Spinal cord (tissue), 9 donors: ENCODE measurements at regions not wholly inside any gene's neighbourhood (a gene's known extent, or its start where the extent isn't known, plus 50 kb on each side); places are given as distances from the start of the nearest gene placed in this dataset.

Source experiments
- DNase-seq, 6 donors: peaks; one replicate each; pipeline versions ENCODE4 v3.0.0 to v3.0.0-alpha.2; 2013 to 2015; ENCODE audit warnings: low spot score in 6 of 6, low read depth in 4 of 6
- H3K27ac ChIP-seq: one replicate; pipeline ENCODE4 v1.5.1; 2013; ENCODE audit warnings: low read depth, low read length, control low read depth
- H3K27me3 ChIP-seq: one replicate; pipeline ENCODE4 v1.6.1; 2013; ENCODE audit warnings: low read length; ENCODE audit not compliant: control insufficient read depth, insufficient read depth
- H3K36me3 ChIP-seq: one replicate; pipeline ENCODE4 v1.6.1; 2013; ENCODE audit warnings: low read length; ENCODE audit not compliant: control insufficient read depth, insufficient read depth
- H3K4me1 ChIP-seq: one replicate; pipeline ENCODE4 v1.6.1; 2013; ENCODE audit warnings: low read length; ENCODE audit not compliant: control insufficient read depth, insufficient read depth
- H3K4me3 ChIP-seq: one replicate; pipeline ENCODE4 v1.5.1; 2013; ENCODE audit warnings: low read depth, low read length, control low read depth
- H3K9me3 ChIP-seq: one replicate; pipeline ENCODE4 v1.6.1; 2013; ENCODE audit warnings: low read length; ENCODE audit not compliant: control insufficient read depth, insufficient read depth
- WGBS: methylation state at CpG from one replicate; pipeline ENCODE4 v1.1.5; 2013; ENCODE audit warnings: missing lambda C conversion rate; ENCODE audit not compliant: insufficient coverage; 5-methylcytosine and 5-hydroxymethylcytosine counted together
- donor health status: healthy.

DNA sequence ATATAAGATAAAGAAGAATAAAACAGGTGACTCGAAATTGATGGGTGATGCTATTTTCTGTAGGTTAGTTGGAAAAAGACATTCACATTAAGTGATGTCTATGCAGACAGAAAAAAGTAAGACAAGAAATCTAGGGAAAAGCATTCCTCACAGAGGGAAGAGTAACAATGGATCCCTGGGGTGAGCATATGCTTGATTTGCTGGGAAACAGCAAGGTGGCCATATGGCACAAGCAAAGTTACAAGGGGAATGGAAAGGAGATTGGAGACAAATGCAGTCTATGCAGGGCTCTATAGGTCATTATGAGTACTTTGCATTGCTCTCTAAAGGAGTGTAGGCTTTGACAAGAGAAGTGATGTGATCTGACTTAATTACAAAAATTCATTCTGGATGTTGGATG lies 90.9 kb upstream of the ZNF804B start:
- no peaks in the 10 kb centered on the region for H3K9me3 ChIP-seq
- H3K27ac ChIP-seq: no peak overlapping the region
- no peaks in the 10 kb centered on the region for H3K36me3 ChIP-seq
- 80% methylated on average over 1 of the region's 1 CpG for WGBS
- H3K4me1 ChIP-seq: no peaks in the 10 kb centered on the region
- DNase-seq: peak in 1 of 6 donors; percentile 63
- no peak overlapping the region for H3K4me3 ChIP-seq
- H3K27me3 ChIP-seq: no peaks in the 10 kb centered on the region

DNA sequence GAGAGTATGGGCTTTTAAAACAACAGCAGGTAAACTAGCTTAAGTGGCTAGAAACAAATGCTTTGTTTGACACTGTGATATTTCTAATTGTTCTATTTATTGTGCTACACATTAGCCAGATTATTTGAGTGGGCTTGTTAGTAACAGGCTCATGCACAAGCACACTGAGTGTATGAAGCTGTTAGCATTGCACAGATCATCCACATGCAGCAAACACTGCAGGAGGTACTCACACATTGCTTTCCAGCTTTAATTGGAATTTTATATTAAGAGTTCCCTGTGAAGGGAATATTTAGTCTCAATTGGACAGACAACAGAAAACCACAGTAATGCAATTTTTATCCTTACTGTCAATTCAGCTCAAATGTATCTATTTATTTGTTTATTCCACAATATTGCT lies 92.9 kb upstream of the ZNF804B start:
- H3K4me3 ChIP-seq: no peak overlapping the region
- no peaks in the 10 kb centered on the region for H3K36me3 ChIP-seq
- no peaks in the 10 kb centered on the region for H3K9me3 ChIP-seq
- H3K27me3 ChIP-seq: no peaks in the 10 kb centered on the region
- no peak overlapping the region for H3K27ac ChIP-seq
- no peaks in the 10 kb centered on the region for H3K4me1 ChIP-seq
- DNase-seq: peak in 2 of 6 donors; percentile 5 to 88

DNA sequence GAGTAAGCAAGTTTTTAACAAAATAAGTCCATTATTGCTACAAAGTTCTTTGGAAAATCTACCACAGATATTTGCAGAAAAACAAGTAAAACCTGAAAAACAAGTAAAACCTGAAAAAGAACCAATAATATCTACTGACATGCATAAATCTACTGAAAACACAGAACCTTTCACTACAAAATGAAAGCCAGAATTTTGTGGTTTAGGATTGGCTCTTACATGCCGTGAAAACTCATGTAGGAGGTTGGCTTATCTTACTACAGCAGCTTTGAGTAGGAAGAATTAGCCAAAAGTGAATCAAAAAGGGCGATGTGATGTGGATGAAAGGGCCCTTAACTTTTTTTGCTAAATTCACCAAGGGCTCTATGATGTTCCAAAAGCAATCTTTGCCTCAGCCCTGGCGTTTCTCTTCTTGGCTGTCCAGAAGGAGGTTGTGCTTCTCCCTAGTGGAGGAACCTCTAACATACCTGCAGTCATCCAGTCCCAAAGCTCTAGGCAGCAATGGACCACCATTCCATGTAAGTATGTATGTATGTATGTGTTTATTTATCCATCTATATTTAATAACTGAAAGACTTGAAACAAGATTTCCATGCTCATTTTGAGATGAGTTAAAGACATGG lies 93.5 kb upstream of the ZNF804B start:
- no peaks in the 10 kb centered on the region for H3K4me1 ChIP-seq
- H3K27ac ChIP-seq: no peak overlapping the region
- H3K36me3 ChIP-seq: no peaks in the 10 kb centered on the region
- DNase-seq: no peak
- no peaks in the 10 kb centered on the region for H3K9me3 ChIP-seq
- 92% methylated on average over 2 of the region's 3 CpGs for WGBS
- no peaks in the 10 kb centered on the region for H3K27me3 ChIP-seq
- no peak overlapping the region for H3K4me3 ChIP-seq

DNA sequence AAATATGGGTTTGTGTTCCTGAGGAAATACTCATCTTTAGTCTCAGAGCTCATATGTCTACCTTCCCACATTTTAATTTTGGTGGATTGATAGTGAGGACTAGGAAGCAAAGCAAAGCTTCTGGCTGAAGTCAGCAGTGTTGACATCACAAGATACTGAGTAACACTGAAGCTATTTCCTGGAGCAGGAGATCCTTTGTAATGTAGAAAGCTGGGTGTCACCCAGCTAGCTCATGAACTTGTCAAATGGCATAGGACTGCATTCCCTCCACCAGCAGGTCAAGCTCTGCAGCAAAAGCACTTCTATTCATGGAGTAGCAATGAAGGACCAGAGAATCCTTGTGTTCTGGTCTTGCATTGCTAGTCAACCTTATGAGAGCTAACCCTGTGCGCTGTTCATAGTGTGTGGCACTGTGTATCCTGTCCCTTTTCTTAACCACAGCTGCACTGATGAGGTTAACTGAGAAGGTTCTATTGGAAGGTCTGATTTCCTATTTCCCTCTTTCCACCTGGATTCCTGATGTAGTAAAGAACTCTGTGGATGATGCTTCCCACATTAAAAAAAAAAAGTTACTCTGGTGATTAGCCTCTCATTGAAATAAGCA lies 94.8 kb upstream of the ZNF804B start:
- DNase-seq: no peak
- no peaks in the 10 kb centered on the region for H3K4me1 ChIP-seq
- no peaks in the 10 kb centered on the region for H3K36me3 ChIP-seq
- no peak overlapping the region for H3K27ac ChIP-seq
- WGBS: no CpG with 5 or more reads among the region's 1 CpG
- no peak overlapping the region for H3K4me3 ChIP-seq
- no peaks in the 10 kb centered on the region for H3K27me3 ChIP-seq
- no peaks in the 10 kb centered on the region for H3K9me3 ChIP-seq

DNA sequence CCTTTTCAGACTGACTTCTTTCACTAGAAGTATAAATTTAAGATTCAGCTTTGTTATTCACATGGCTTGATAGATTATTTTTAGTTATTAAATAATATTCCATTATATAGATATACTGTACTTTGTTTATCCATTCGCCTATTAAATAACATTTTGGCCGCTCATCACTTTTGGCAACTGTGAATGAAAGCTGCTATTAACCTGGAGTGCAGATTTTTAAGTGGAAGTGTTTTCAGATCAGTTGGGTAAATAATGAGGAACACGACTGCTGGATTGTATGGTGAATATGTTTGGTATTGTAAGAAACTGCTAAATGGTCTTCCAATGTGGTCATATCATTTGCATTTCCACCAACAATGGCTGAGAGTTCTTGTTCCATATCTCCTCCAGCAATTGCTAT lies 97.6 kb upstream of the ZNF804B start:
- Histone ChIP-seq H3K27ac (no peak overlapping the region), H3K4me3 (no peak overlapping the region), H3K27me3 (no peaks in the 10 kb centered on the region), H3K4me1 (no peaks in the 10 kb centered on the region), H3K36me3 (no peaks in the 10 kb centered on the region), H3K9me3 (no peaks in the 10 kb centered on the region)
- no CpG with 5 or more reads among the region's 3 CpGs for WGBS
- no peak for DNase-seq

DNA sequence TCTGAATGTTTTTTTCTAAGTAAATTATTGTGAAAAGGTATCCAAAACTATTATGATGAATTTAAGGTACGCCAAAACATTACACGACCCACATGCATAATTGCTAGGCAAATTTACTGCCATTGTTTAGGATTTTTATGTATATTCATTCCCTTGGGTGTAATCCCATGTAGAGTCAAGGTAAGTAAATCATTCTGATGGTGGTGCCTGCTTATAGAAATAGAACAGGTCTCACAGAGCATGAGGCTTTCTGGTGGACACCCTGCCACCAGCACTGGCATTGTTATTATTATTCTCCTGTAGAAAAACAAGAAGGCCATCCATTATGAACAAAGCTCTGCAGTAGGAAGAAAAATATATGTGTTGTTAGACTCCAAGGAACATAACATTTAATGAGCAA lies 111.7 kb upstream of the ZNF804B start:
- no peak overlapping the region for H3K4me3 ChIP-seq
- H3K9me3 ChIP-seq: peaks cover 3% of the 10 kb centered on the region
- no peak overlapping the region for H3K27ac ChIP-seq
- H3K36me3 ChIP-seq: no peaks in the 10 kb centered on the region
- no CpG with 5 or more reads among the region's 2 CpGs for WGBS
- no peaks in the 10 kb centered on the region for H3K27me3 ChIP-seq
- peak in 1 of 6 donors; percentile 51 for DNase-seq
- H3K4me1 ChIP-seq: no peaks in the 10 kb centered on the region

DNA sequence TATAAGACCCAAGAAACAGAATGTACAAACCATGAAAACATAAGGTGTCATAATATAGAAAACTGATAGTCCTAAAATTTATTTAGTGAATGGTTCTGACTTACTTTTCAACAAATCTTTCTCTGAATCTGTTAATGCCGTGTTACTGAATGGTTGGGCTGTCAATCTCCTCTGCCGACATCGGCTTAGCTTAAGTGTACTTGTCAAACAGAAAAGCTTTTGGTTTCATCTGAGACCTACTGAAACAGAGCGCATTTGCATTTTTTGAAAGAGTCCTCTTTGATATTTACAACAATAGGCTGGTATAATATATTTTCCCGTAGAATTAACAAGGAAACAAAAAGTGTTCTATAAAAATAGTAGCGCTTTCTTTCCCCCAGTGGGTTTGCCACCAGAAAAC lies 120.9 kb upstream of the ZNF804B start:
- H3K4me3 ChIP-seq: no peak overlapping the region
- no peaks in the 10 kb centered on the region for H3K9me3 ChIP-seq
- no peaks in the 10 kb centered on the region for H3K4me1 ChIP-seq
- no peaks in the 10 kb centered on the region for H3K27me3 ChIP-seq
- WGBS: no CpG with 5 or more reads among the region's 6 CpGs
- no peak for DNase-seq
- no peak overlapping the region for H3K27ac ChIP-seq
- no peaks in the 10 kb centered on the region for H3K36me3 ChIP-seq

DNA sequence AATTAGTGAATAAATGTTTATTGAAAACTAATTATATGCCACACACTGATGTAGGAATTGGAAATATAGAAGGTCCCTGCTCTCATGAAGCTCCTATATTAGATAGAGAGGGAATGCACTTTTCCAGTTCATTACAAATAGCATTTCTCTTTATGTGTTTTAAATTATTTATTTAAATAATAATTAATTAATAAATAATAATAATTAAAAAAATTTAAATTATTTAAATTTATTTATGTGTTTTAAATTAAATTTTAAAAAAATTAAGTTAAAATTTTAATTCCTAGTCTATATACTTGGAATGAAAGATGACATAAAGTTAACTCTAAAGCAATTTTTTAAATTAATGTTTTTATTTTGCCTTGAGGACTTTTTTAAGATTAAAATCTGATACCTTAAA lies 121.7 kb upstream of the ZNF804B start:
- Histone ChIP-seq H3K4me3 (no peak overlapping the region), H3K9me3 (no peaks in the 10 kb centered on the region), H3K36me3 (no peaks in the 10 kb centered on the region), H3K27ac (no peak overlapping the region), H3K27me3 (no peaks in the 10 kb centered on the region), H3K4me1 (no peaks in the 10 kb centered on the region)
- no peak for DNase-seq

DNA sequence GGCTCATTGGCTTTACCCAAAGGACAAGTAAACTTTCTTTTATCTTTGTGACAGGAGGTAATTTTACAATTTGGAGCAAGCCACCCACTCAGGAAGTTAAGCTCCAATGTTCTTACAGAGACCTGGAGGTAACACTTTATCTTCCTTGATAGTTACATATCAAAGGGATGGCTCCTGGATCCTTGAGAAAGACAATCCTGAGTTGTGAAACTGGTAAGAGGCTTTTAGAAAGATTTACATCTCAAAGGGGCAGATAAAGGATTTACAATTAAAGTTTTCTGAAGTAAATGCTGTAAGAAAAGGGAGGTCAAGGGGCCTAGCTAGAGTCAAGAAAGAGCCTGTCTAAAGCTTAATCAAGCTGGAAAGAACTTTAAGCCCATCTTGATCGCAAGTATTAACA lies 124.4 kb upstream of the ZNF804B start:
- WGBS: 50% methylated on average over 1 of the region's 1 CpG

DNA sequence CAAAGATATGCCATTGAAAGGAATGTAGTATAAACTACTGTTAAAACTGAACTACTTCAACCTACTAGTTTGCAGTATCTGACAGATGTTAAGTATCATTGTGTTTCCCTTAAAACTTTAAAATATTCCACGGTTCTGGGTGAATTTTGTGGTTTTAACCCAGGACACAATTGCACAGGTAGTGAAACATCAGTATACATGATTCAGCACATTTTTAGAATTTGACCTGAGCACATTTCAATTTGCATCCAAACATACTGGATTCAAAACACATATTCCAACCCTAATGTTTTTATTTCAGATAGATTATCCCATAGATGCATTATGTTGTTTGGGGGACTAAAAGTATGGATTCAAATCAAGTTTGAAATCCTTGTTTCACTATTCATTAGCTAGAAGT lies 129.9 kb upstream of the ZNF804B start:
- no peak for DNase-seq
- no CpG with 5 or more reads among the region's 1 CpG for WGBS
- H3K27ac ChIP-seq: peak overlapping the region; percentile 22
- H3K4me1 ChIP-seq: no peaks in the 10 kb centered on the region
- no peaks in the 10 kb centered on the region for H3K9me3 ChIP-seq
- no peaks in the 10 kb centered on the region for H3K36me3 ChIP-seq
- no peak overlapping the region for H3K4me3 ChIP-seq
- H3K27me3 ChIP-seq: no peaks in the 10 kb centered on the region

More for the DNA sequence above, 124.4 kb upstream of the ZNF804B start:
- Histone ChIP-seq H3K27ac (no peak overlapping the region), H3K27me3 (no peaks in the 10 kb centered on the region), H3K4me1 (no peaks in the 10 kb centered on the region), H3K36me3 (no peaks in the 10 kb centered on the region), H3K9me3 (no peaks in the 10 kb centered on the region), H3K4me3 (no peak overlapping the region)
- DNase-seq: no peak
